NT2/D1 (cell line): ENCODE measurements at regions not wholly inside any gene's neighbourhood (a gene's known extent, or its start where the extent isn't known, plus 50 kb on each side); places are given as distances from the start of the nearest gene placed in this dataset.

Experiments
- YY1 ChIP-seq: IDR thresholded peaks from 2 replicates; pipeline ENCODE4 v1.6.1; 2011; ENCODE audit not compliant: insufficient read length, insufficient read depth
- ZNF274 ChIP-seq: IDR thresholded peaks from 2 replicates; pipeline ENCODE4 v1.6.1; 2011; ENCODE audit warnings: mild to moderate bottlenecking, low read depth, low read length

GRCh38 chr4:157942017-157942416 lies 230.8 kb downstream of the GASK1B start:
- no peak for TF ChIP-seq ZNF274
- TF ChIP-seq YY1 = no peak
